Epithelial cell of esophagus (primary cell): ENCODE measurements at regions not wholly inside any gene's neighbourhood (a gene's known extent, or its start where the extent isn't known, plus 50 kb on each side); places are given as distances from the start of the nearest gene placed in this dataset.

ENCODE experiments used
- DNase-seq: peaks from one replicate; pipeline ENCODE4 v3.0.0; 2010; ENCODE audit warnings: low read depth
- H3K4me3 ChIP-seq: 2 replicates; pipeline ENCODE4 v1.5.1; 2011; ENCODE audit warnings: mild to moderate bottlenecking, low read length, control low read depth
- TF ChIP-seq, protein P1 (sequence below): IDR thresholded peaks from 2 replicates; pipeline ENCODE4 v1.5.1; 2011; ENCODE audit warnings: low read depth, mild to moderate bottlenecking, low read length, control low read depth, inconsistent platforms; ENCODE audit not compliant: insufficient read depth; ENCODE audit errors: missing control alignments

GRCh38 chr21:31553461-31553860 is 106.0 kb upstream of the SOD1 start:
- H3K4me3 ChIP-seq = no peak overlapping the region
- DNase-seq = no peak
- TF ChIP-seq, protein P1, sequence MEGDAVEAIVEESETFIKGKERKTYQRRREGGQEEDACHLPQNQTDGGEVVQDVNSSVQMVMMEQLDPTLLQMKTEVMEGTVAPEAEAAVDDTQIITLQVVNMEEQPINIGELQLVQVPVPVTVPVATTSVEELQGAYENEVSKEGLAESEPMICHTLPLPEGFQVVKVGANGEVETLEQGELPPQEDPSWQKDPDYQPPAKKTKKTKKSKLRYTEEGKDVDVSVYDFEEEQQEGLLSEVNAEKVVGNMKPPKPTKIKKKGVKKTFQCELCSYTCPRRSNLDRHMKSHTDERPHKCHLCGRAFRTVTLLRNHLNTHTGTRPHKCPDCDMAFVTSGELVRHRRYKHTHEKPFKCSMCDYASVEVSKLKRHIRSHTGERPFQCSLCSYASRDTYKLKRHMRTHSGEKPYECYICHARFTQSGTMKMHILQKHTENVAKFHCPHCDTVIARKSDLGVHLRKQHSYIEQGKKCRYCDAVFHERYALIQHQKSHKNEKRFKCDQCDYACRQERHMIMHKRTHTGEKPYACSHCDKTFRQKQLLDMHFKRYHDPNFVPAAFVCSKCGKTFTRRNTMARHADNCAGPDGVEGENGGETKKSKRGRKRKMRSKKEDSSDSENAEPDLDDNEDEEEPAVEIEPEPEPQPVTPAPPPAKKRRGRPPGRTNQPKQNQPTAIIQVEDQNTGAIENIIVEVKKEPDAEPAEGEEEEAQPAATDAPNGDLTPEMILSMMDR = no peak

- TF ChIP-seq, protein P1 = no peak
- no peak for DNase-seq
- no peak overlapping the region for H3K4me3 ChIP-seq
These were observed 106.7 kb upstream of the SOD1 start for GRCh38 chr21:31552826-31553225.

DNA sequence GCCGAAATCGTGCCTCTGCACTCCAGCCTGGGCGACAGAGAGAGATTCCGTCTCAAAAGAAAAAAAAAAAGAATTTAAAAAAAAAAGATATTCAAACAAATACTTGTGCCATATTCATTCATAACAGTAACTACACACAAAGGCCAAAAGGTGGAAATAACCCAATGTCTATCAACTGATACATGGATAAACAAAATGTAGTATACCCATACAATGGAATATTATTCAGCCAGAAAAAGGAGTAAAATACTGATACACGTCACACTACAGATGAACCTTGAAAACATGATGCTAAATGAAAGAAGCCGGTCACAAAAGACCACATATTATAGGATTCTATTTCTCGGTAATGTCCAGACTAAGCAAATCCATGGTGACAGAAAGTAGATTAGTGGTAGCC is 109.4 kb upstream of the SOD1 start:
- no peak for DNase-seq
- no peak overlapping the region for H3K4me3 ChIP-seq
- TF ChIP-seq, protein P1 = no peak

- H3K4me3 ChIP-seq = no peak overlapping the region
- TF ChIP-seq, protein P1 = no peak
- no peak for DNase-seq
These were observed 110.8 kb upstream of the SOD1 start for GRCh38 chr21:31548688-31549087.

DNA sequence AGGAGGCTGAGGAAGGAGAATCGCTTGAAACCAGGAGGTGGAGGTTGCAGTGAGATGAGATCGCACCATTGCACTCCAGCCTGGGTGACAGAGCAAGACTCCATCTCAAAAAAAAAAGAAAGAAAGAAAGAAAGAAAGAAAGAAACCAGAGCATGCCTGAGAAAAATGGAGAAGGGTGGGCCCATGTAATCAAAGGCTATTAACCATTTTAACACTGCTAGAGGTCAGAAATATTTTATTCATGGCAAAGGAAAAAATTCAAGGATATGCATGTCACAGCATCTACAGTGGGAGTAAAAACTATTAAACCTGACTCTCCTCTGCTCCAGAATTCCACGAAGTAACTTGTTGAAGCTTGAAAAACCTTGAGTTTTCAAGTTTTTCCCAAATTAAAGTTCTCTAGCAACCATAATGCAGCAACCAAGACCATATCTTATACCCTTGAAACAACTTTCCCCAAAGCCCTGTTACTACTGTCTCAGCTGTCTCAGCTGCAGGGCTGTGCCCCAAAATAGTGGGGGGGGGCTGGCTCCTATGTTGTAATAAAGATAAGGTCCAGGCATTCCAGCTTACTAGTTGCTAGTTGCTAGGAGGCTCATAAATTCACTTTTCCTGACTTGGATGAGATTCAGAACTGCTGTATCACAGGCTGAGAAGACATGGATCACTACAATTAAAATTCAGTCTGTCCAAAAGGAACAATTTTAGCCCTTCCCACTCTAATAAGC is 112.9 kb upstream of the SOD1 start:
- TF ChIP-seq, protein P1 = no peak
- DNase-seq = no peak
- no peak overlapping the region for H3K4me3 ChIP-seq

DNA sequence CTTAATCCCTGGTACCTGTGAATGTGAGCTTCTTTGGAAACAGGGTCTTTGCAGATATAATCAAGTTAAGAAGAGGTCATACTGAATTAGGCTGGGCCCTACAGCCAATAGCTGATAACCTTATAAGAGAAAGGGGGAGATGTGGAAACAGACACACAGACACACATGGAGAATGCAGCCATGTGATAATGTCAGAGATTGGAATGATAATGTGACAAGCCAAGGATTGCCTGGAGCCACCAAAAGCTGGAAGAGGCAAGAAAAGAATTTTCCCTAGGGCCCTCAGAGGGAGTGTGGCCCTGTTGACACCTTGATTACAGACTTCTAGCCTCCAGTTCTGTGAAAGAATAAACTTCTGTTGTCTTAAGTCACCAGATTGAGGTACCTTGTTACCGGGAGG is 114.5 kb upstream of the SOD1 start:
- DNase-seq = no peak
- H3K4me3 ChIP-seq = no peak overlapping the region
- TF ChIP-seq, protein P1 = no peak

GRCh38 chr21:31543191-31543590 is 116.3 kb upstream of the SOD1 start:
- TF ChIP-seq, protein P1 = no peak
- DNase-seq = peak; percentile 25
- no peak overlapping the region for H3K4me3 ChIP-seq
